GM21447 (cell line): ENCODE measurements at regions not wholly inside any gene's neighbourhood (a gene's known extent, or its start where the extent isn't known, plus 50 kb on each side); places are given as distances from the start of the nearest gene placed in this dataset.

ENCODE experiments used
- ATAC-seq: cut with Tn5 transposase; IDR thresholded peaks from one replicate; pipeline ENCODE4 v1.9.1; 2021; ENCODE audit not compliant: unreplicated experiment

DNA sequence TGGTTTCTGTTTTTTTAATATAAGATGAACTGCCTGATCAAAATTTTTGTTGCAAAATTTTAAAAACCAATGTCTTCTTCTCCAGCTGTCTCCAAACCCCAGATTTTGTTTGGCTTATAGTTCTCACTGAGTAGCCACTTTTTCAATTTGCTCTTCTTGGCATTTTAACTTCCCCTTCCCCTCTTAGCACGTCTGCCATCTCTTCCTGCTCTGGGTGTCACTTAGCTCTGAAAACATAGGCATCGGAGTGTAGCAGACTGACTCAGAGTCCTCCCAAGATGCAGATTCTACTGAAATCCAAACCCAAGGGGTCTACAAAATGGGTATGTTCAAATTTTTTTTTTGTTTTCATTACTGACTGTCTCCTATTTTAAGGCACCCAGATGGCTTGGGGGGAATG, 270.3 kb upstream of the KIRREL3 start:
- no peak for ATAC-seq

DNA sequence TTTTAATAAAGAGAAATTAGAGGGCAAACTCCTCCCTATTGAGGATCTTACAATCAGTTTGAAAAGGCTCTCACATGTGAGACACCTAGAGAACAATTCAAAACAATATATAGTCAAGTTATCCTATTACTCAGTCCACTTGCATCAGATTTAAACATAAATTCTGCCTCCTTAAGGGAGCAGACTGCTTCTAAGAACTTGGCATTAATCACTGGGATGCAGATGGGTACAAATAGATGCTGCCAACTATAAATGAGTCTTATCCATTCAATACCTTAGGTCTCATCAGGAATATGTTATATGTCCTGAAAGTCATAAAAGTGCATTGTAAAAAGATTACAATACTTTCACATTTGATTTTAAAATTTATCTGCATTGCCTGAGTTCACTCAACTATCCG, 269.3 kb upstream of the KIRREL3 start:
- ATAC-seq, result no peak

DNA sequence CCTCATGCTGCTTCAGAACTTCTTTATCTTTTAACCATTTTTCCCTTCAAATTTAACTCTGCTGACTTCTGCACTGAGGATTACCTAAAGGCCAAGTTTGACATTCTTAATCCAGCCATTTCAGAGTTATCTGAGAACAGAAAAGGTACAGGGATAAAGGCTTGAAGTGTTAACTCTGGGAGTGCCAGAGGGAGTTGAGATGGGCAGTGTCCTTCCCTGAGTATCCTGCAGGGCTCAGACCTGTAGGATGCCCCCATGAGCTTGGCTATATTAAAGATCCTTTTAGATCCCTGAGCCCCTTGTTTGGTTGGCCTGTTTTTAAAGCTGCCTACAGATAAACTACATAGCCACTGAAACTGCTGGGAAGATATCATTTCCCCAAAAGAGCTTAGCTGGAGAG, 268.4 kb upstream of the KIRREL3 start:
- no peak for ATAC-seq

DNA sequence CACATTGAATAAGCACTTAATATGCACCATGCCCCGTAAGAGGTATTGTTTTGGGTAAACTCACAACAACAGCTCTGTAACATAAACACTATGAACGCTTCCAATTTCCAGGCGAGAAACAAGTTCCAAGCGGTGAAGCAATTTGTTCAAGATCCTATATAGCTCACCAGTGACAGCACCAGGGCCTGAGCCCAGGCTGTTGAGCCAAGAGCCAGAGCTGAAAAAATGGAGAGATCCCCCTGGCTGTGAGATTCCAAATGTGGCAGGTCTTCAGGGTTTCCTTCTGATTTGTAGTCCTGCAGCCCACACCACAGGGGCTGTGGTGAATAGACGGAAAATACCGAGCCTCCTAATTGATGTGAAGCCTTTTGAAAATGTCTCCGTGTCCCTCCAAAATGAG, 268.0 kb upstream of the KIRREL3 start:
- no peak for ATAC-seq

DNA sequence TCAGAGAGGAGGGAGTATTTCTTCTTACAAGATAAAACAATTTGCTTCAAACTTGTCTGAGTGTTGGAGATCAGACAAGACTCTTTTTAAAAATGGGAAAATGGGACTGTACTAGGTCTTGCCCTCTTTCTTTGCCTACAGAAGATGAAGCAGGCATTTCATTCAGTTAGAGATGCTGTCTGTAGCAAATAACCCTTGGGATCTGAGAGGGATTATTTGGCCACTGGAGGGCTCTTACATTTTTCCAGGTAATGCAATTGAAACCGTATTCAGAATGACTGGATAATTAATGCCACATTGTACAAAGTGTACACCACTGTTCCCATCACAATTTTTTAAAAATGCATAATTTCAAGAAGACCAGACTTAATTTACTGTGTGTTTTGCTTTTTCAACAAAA, 258.5 kb upstream of the KIRREL3 start:
- no peak for ATAC-seq

DNA sequence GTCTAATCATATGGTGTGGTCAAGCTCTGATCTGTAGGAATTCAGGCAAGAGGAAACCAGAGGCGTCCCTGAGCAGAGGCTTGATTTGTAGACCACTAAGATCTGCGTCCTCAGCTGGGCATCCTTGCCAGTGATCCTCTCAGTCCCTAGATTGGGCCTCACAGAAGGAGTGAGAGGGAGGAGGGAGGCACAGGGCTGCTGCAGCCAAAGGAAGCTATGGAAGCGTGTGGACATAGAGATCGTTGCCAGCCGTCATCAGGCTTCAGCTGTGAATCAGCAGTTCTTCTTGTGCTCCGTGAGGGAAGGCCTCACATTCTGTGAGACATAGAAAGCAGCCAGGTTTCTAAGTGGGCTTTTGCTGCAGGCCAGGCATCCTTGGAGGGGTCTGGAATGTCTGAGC, 254.6 kb upstream of the KIRREL3 start:
- ATAC-seq, result no peak

DNA sequence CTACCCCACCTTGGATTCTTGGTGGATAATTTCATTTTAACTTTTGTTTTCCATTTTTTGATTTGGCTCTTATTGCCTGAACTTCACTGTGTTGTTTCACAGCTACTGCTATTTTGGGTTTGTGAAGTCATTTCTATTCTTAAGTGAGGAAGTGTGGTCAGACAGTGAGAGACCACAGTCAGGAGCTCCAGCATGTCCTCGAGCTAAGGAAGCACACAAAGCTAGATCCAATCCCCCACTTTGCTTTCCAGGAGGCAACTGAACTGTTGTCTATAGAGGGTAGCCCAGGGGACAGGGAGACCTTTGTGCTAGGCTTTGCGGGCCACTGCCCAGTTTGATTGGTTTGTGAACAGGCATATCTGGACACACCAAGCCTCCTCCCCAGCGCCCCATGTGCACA, 251.8 kb upstream of the KIRREL3 start:
- peak; percentile 70 for ATAC-seq

DNA sequence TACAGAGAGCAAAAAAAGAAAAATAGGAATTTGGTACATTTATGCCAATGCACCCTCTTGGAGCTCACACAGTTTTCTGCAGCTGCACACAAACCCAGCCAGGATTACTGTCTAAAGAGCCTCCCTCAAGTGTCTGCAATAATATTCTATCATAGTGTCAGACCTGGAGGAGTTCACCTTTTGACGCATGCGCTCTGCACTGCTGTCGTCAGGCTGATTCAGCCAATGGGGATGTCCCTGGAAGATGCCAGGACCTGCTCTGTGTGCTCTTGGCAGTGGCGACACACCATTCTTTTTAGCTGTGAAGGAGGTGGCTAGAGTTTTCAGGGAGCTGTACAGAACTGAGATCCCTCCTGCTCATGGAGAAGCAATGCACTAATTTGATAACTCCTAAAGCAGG, 249.0 kb upstream of the KIRREL3 start:
- no peak for ATAC-seq

DNA sequence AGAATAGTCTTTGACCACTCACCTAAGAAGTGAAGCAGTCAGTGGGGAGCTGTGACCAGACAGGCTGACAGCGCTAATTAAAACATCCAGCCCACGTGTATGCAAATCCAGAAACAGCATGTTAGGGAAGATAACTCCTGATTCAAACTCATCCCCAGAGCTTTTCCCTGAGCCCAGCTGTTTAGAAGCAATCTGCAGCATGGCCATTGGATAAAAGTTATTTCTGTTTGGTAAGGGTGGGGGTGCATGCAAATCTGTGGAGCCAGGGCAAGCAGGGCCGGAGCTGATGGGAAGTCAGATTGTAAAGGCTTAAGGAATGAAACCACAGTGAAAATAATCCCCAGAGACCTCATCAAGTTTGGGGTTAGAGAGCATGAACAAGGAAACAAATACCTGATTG, 247.9 kb upstream of the KIRREL3 start:
- ATAC-seq, result no peak

DNA sequence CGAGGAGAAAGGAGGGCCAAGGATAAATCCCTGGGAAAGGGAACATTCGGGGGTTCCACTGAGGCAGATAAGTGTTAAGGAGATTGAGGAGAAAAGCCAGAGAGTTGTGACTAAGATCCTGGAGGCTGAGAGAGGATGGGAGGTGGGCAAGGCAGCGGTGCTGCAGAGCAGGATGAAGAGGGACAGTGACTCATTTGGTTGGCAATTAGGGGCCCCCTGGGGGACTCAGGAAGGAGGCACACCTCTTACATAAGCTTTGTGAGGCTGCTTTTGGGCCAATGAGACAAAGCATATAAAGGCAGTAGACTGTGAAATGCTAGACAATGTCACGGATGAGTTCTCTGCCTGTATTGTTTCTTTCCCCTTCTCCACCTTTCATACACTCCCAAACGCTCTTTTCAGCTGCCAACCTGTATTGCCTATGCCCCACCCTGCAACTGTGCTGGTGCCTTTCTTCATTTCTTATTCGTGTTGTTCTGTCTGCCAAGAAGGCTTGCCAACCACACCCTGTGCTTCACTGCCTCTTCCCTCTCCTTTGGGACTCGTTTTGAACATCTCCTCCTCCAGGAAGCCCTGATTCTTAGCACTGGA, 246.8 kb upstream of the KIRREL3 start:
- no peak for ATAC-seq

DNA sequence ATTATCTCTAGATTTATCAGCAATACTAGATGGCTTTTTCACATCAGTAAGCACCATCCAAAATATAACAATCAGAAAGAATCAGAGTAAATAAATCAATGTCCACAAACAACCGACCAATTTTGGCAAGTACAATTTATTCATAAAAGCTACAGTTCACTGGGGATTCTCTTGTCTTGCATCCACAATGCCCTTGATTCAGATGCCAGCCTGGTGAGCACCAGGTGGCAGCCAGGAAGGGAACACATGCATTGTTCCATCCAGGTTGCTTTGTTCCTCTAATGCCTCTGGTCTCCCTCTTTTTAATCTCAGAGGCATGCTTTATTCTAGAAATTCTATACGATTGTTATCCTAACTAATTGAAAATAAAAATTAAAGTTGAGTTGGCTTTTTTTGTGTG, 242.1 kb upstream of the KIRREL3 start:
- ATAC-seq, result no peak

DNA sequence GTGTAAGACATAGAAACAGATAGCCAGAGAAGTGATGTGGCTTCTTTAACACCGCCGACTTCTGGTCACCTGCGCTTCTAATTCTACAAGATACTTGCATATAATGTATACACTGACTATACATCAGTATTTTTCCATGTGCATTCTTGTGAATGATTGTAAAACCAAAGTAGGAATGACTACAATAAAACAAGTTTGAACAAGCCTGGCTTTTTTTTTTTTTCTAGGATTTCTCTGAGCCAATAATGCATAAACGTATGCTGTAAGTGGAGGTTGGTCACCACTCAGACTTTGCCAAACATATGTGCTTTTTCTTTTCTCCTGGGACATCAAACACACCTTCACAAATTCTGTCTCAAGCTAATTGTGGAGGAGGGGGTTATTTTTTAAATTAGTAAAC, 237.8 kb upstream of the KIRREL3 start:
- ATAC-seq, result no peak

DNA sequence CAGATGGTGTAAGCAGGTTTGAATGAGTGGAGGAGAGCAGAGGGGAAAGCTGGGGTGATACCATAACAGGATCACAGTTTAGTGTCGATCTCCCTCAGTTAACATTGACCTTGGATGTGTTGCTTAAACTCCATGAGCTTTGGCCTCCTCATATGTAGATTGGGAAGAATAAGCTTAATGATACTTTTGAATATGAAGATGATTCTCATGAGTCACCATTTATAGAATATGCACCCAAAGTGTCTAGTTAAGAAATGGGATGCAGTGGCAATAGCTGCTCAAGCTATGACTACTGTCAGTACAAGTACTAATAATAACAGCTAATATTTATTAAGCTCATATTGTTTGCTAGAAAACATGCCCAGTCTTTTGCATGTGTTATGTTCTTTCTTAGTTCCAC, 236.2 kb upstream of the KIRREL3 start:
- ATAC-seq, result no peak

DNA sequence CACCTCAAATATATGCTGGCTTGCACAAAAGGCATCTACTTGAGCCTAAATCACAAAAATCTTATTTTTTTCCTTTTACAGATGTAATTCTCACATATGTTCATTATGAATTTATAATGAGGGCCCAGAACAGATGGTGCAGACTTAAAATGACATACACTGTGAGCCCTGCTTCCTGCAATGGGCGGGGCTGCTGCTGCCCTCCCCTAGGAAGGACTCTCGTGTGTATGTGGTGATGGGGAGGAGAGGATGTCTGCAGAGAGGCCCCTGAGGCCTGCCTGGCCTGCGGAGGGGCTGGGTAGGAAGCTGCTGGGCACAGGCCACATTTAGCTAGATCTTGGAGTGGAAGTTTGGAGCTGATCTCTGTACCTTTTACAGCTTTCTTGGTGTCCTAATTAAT, 233.4 kb upstream of the KIRREL3 start:
- ATAC-seq, result no peak

DNA sequence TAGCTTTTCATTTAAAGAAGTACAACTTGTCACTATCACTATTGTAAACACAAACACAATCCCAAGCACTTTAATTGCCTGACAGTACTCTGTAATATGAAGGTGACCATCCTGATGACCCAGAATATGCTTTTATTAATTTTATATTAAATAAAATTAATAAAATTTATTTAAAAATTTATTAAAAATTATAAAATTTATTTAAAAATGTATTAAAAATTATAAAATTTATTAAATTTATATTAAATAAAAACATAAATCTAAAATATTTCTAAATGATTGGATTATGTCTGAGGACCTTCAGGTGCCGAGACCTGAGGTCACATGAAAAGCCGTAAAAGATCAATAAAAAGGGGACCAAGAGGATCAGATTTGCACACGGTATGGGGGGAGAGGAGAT, 229.8 kb upstream of the KIRREL3 start:
- no peak for ATAC-seq

DNA sequence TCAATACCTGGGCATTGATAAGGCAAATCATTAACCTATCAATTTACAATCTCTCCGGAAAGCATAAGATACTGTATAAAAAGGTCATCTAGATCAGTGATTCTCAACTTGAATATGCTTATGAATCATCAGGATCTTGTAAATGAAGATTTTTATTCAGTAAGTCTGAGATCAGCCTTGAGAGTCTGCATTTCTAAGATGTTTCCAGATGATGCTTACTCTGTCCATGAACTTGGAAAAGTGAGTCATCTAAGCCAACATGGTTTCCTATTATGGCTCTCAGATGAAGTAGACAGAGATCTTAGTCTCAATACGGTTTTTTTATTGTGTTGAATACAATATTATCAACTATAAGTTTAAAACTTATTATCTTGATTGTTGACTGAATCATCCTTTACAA, 226.4 kb upstream of the KIRREL3 start:
- no peak for ATAC-seq

DNA sequence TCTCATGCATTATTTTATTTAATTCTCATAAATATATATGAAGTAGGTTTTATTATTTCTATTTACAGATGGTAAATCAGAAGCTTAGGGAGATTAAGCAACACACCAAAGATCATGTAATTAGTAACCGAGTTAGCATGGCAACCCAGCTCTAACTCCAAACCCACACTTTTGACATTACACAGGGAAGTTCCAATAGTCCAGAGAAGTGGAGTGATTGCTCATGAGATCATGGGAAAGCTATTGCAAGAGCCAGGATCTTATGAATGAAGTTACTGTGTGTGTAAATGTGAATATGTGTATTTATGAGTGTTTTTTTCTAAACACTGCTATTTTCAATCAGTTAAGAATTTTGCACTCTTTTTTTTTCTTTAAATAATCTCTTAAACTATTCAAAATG, 225.8 kb upstream of the KIRREL3 start:
- no peak for ATAC-seq

DNA sequence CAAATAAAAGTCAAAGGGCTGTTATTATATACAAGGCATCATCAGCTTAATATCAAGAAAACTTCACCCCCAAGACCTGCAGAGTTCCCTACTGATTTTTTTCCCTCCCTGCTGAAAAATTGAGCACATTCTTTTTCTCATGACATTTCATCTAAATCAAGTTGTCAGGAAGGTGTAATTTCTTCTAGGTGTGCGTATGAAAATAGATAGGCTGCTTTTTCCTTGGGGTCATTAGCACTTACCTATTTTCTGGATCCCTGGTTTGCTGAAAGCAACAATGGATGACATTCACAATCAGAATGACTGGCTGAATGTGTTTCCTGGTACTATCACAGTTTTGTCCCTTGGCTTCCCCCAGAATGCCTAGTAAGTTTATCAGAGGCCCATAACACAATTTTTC, 225.0 kb upstream of the KIRREL3 start:
- no peak for ATAC-seq

DNA sequence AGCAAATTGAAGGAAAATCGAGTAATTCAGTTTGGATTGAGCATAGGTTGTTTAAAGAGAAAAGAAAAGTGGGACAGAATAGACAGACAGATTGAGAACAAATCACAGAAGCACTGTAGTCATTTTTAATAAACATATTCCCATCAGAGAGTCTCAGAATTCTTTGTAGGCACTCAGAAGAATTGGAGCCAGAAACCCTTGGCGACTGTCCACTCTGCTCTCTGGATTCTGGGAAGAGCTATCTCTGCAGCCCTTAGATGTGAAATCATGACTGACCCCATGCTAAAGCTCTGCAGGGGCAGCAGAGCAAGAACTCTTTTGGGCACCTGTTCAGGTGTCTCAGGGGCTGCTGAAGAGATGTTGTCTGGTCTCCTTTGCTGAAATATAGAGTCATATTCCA, 223.7 kb upstream of the KIRREL3 start:
- no peak for ATAC-seq

DNA sequence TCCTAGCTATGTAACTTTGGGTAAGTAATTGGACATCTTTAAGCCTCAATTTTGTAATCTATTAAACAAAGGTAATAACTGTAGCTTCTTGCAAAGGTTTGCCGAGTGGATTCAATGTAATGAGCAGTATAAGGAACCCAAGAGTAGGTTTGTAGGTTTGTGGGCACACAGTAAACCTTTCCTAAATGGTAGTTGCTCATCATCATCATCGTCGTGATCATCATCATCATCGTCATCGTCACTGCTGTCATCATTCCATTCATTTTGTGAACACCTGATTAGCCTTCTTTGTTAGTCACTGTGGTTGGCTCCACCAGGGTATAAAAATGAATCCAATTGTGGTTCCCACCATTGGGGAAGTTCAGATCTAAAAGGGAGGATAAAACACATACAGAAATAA, 223.1 kb upstream of the KIRREL3 start:
- ATAC-seq, result no peak

DNA sequence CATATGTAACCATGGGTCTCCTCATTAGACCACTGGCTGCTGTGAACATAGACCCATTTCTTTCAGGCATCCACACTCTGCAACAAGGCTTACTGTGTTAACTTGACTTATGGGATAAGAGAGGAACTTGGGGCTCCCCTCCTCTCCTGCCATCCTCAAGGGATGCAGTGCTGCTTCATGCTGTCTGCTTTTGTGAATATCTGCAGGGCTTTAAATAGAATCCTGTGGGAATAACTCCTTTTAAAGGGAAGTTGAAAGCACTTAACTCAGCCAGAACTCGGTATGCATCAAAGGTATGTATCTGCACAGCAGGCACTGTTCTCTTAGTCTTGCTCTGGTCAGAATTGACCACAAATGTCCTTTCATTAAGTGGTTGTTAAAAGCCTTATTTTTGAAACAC, 222.5 kb upstream of the KIRREL3 start:
- no peak for ATAC-seq

DNA sequence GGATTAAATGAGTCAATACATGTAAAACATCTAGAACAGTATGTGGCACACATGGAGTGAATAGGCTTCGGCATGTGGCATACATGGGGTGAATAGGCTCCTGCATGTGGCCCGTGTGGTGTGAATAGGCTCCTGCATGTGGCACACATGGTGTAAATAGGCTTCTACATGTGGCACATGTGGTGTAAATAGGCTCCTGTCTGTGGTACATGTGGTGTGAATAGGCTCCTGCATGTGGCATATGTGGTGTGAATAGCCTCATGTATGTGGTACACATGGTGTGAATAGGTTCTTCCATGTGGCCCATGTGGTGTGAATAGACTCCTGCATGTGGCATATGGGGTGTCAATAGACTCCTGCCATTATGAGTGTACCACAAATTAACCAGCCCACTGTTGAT, 219.1 kb upstream of the KIRREL3 start:
- ATAC-seq, result no peak

DNA sequence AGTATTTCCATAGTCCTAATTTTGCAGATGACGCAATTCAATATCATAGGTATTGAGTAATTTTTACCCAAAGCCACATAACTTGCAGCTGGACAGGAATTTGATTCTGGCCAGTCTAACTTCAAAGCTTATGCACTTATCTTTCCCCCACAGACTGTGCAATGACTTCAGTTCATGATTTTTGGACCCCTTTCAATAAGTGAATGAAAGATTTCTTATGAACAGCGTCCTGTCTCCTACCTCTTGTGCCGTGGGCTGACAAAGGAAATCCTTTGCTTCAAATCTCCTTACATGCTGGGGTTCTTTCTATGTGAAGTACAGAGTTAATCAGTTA, 217.7 kb upstream of the KIRREL3 start:
- ATAC-seq, result no peak
